ENCODE measurements at regions not wholly inside any gene's neighbourhood (a gene's known extent, or its start where the extent isn't known, plus 50 kb on each side); places are given as distances from the start of the nearest gene placed in this dataset.

DNA sequence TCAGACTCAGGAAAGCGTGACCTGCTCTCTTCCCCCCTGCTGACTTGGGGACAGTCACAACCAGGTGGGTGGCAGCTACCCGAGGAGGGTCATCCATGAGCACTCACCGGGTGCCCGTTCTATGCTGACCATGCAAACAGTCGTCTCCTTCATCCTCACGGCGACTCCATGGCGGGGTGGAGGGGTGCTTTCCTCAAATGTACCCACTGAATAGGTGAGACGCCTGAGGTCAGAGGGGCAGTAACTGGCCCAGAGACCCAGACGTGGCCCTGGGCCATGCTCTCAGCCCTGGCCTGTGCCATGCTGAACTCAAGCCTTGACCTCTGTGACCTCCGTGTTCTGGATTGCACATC lies 59.2 kb upstream of the TPM4 start:
- no peak for TF ChIP-seq MAX (IDR thresholded peaks at IDR 0.05)
- no peak for TF ChIP-seq CTCF (IDR thresholded peaks at IDR 0.05)
- no peak for TF ChIP-seq CHD4 (IDR thresholded peaks at IDR 0.05; ENCODE audit: borderline replicate concordance)
- TF ChIP-seq, protein P1, sequence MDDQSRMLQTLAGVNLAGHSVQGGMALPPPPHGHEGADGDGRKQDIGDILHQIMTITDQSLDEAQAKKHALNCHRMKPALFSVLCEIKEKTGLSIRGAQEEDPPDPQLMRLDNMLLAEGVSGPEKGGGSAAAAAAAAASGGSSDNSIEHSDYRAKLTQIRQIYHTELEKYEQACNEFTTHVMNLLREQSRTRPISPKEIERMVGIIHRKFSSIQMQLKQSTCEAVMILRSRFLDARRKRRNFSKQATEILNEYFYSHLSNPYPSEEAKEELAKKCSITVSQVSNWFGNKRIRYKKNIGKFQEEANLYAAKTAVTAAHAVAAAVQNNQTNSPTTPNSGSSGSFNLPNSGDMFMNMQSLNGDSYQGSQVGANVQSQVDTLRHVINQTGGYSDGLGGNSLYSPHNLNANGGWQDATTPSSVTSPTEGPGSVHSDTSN (IDR thresholded peaks at IDR 0.05), result no peak
- TF ChIP-seq JUN (IDR thresholded peaks at IDR 0.05), result no peak
- no peak for TF ChIP-seq POLR2A (IDR thresholded peaks at IDR 0.05; ENCODE audit: low read length)
- no peak for TF ChIP-seq CEBPB (IDR thresholded peaks at IDR 0.05)
- no peak for TF ChIP-seq NR3C1 (IDR thresholded peaks at IDR 0.05)

Measured in A549 (cell line).